ENCODE measurements at regions not wholly inside any gene's neighbourhood (a gene's known extent, or its start where the extent isn't known, plus 50 kb on each side); places are given as distances from the start of the nearest gene placed in this dataset.

- FAIRE-seq (no peak), DNase-seq (ENCODE audit: low read depth in 1 of 2, low spot score in 2 of 2) (no peak)
- Histone ChIP-seq H3K18ac (ENCODE audit: extremely low read depth, low read length) (no peak overlapping the region), H3K79me1 (ENCODE audit: low read depth, low read length) (no peaks in the 10 kb centered on the region), H3K23me2 (ENCODE audit: low read depth, low read length) (0 out of 2 replicates have a peak, but pooled peaks cover 3% of the 10 kb centered on the region), H2BK120ac (replicated peaks; ENCODE audit: low read depth, low read length) (no peak overlapping the region), H4K5ac (ENCODE audit: insufficient read length, low read depth, low read length) (no peak overlapping the region), H2AFZ (ENCODE audit: low read length) (no peak overlapping the region; the same call in 1 of the 2 replicates), H3K4me3 (ENCODE audit: extremely low read depth in 1 of 4, insufficient read depth in 2 of 4, low read depth in 3 of 4, low read length in 4 of 4) (no peak overlapping the region), H2BK20ac (ENCODE audit: low read length) (no peak overlapping the region), H3K4me2 (ENCODE audit: insufficient read depth in 1 of 2, low read depth in 2 of 2, low read length in 2 of 2) (no peak overlapping the region), H3K9me3 (ENCODE audit: insufficient read depth in 2 of 2, low read depth in 1 of 2, low read length in 1 of 2) (no peaks in the 10 kb centered on the region), H3K4me1 (replicated peaks in 1 of 4; ENCODE audit: control insufficient read depth in 3 of 4, insufficient read depth in 4 of 4, low read length in 3 of 4) (peaks cover 0 to 7% (median 0%) of the 10 kb centered on the region in 4 experiments; a peak in 4 of 7 replicates), H3K23ac (ENCODE audit: insufficient read length) (no peak overlapping the region), H3K27me3 (replicated peaks in 1 of 4; ENCODE audit: control insufficient read depth in 3 of 4, extremely low read depth in 1 of 4, insufficient read depth in 3 of 4, low read length in 3 of 4) (no peaks in the 10 kb centered on the region), H3K79me2 (ENCODE audit: control insufficient read depth in 1 of 2, insufficient read depth in 2 of 2, low read length in 2 of 2) (no peaks in the 10 kb centered on the region), H3K4ac (replicated peaks; ENCODE audit: insufficient read length, low read depth, low read length) (no peak overlapping the region), H4K20me1 (replicated peaks in 1 of 2; ENCODE audit: control insufficient read depth in 1 of 2, insufficient read depth in 2 of 2, low read length in 2 of 2) (no peaks in the 10 kb centered on the region), H3K9ac (replicated peaks in 1 of 4; ENCODE audit: extremely low read depth in 1 of 4, low read depth in 3 of 4, low read length in 3 of 4) (no peak overlapping the region; a peak in 1 of 7 replicates), H3K27ac (ENCODE audit: low read depth, low read length) (no peak overlapping the region), H2BK15ac (ENCODE audit: low read length) (0 out of 2 replicates have a peak overlapping the region, but pooled peaks have one; percentile 23), H3K14ac (ENCODE audit: insufficient read length) (no peak overlapping the region), H4K91ac (replicated peaks; ENCODE audit: insufficient read length, low read length) (no peak overlapping the region), H2AK5ac (ENCODE audit: low read depth, low read length) (no peak overlapping the region), H2BK5ac (ENCODE audit: low read depth, low read length) (no peak overlapping the region), H4K8ac (ENCODE audit: extremely low read depth, insufficient read depth, low read length) (no peak overlapping the region; the same call in 1 of the 2 replicates), H3K56ac (replicated peaks; ENCODE audit: insufficient read length, low read depth, low read length) (no peak overlapping the region), H3K36me3 (ENCODE audit: control insufficient read depth in 2 of 4, insufficient read depth in 4 of 4, low read length in 3 of 4) (no peaks in the 10 kb centered on the region), H2BK12ac (ENCODE audit: low read depth, low read length) (no peak overlapping the region)
- TF ChIP-seq JUND (IDR thresholded peaks at IDR 0.05; ENCODE audit: low read length): no peak
- ChIA-PET POLR2A (ENCODE audit: partially characterized antibody) (interaction anchor here (0.6 kb wide), 1 partner anchor 672 kb away, joined by 3 read pairs; no protein-coding TSS in a partner anchor), CTCF (ENCODE audit: partially characterized antibody) (interaction anchor here (1.2 kb wide), 1 partner anchor 10 kb away, joined by 3 read pairs; no protein-coding TSS in a partner anchor)
- 65% methylated on average over 6 of the region's 6 CpGs; no CpG with 5 or more reads in 1 of the 2 experiments for WGBS, 2 experiments (ENCODE audit: extremely low coverage in 1 of 2, insufficient coverage in 1 of 2, insufficient read length in 1 of 2, insufficient replicate concordance in 2 of 2, low coverage in 1 of 2, low lambda C conversion rate in 2 of 2, missing lambda C conversion rate in 1 of 2)
These were observed 537.4 kb downstream of the MN1 start for GRCh38 chr22:27264184-27264583.

All from H1 (cell line).